H9 (cell line): ENCODE measurements at regions not wholly inside any gene's neighbourhood (a gene's known extent, or its start where the extent isn't known, plus 50 kb on each side); places are given as distances from the start of the nearest gene placed in this dataset.
"Not testable (repeated sequence)": the region's sequence is repeated elsewhere in the genome, so short reads cannot be mapped to it uniquely, and the experiment has no call there.

Source experiments
- DNase-seq: peaks from one replicate; pipeline ENCODE4 v3.0.0-alpha.2; 2017
- H2AFZ ChIP-seq: one replicate; pipeline ENCODE4 v1.6.1; 2013; ENCODE audit warnings: mild to moderate bottlenecking, low read length, control low read depth, moderate library complexity
- H2AK5ac ChIP-seq: 2 replicates; pipeline ENCODE4 v1.6.1; 2013; ENCODE audit warnings: low read length, control low read depth, mixed read lengths; ENCODE audit not compliant: insufficient read length
- H2BK120ac ChIP-seq: one replicate; pipeline ENCODE4 v1.6.1; 2013; ENCODE audit warnings: low read depth, mild to moderate bottlenecking, low read length, control low read depth, inconsistent platforms; ENCODE audit not compliant: poor library complexity, severe bottlenecking
- H2BK12ac ChIP-seq: 2 replicates; pipeline ENCODE4 v1.6.1; 2013; ENCODE audit warnings: low read length, control low read depth, mixed read lengths, low read depth; ENCODE audit not compliant: insufficient read length
- H2BK15ac ChIP-seq: 2 replicates; pipeline ENCODE4 v1.6.1; 2013; ENCODE audit warnings: low read depth, low read length, control low read depth
- H2BK20ac ChIP-seq: one replicate; pipeline ENCODE4 v1.6.1; 2013; ENCODE audit warnings: low read depth, mild to moderate bottlenecking, low read length, control low read depth, inconsistent platforms; ENCODE audit not compliant: poor library complexity, severe bottlenecking
- H2BK5ac ChIP-seq: 2 replicates; pipeline ENCODE4 v1.6.1; 2013; ENCODE audit warnings: low read length, control low read depth, mixed read lengths; ENCODE audit not compliant: insufficient read length
- H3K14ac ChIP-seq: 2 replicates; pipeline ENCODE4 v1.6.1; 2013; ENCODE audit warnings: low read length, control low read depth; ENCODE audit not compliant: insufficient read depth
- H3K18ac ChIP-seq: 2 replicates; pipeline ENCODE4 v1.6.1; 2013; ENCODE audit warnings: low read depth, mild to moderate bottlenecking, mixed read lengths, low read length, control low read depth; ENCODE audit not compliant: insufficient read length
- H3K23ac ChIP-seq: 2 replicates; pipeline ENCODE4 v1.6.1; 2013; ENCODE audit warnings: low read length, control low read depth, mixed read lengths, low read depth; ENCODE audit not compliant: insufficient read length
- H3K23me2 ChIP-seq: 2 replicates; pipeline ENCODE4 v1.6.1; 2013; ENCODE audit warnings: low read depth, mild to moderate bottlenecking, mixed read lengths, low read length, control low read depth; ENCODE audit not compliant: insufficient read length, poor library complexity, severe bottlenecking
- H3K27ac ChIP-seq: 2 replicates; pipeline ENCODE4 v1.5.1; 2013; ENCODE audit warnings: low read length, control low read depth, mixed read lengths, low read depth; ENCODE audit not compliant: insufficient read length
- H3K27me3 ChIP-seq: 2 replicates; pipeline ENCODE4 v1.6.1; 2013; ENCODE audit warnings: low read length, control low read depth, inconsistent platforms; ENCODE audit not compliant: insufficient read depth
- H3K4ac ChIP-seq: 2 replicates; pipeline ENCODE4 v1.6.1; 2013; ENCODE audit warnings: low read depth, mild to moderate bottlenecking, control low read depth, inconsistent platforms, low read length, moderate library complexity
- H3K4me1 ChIP-seq: 2 replicates; pipeline ENCODE4 v1.6.1; 2013; ENCODE audit warnings: low read length, control low read depth, inconsistent platforms; ENCODE audit not compliant: insufficient read depth
- H3K4me2 ChIP-seq: 2 replicates; pipeline ENCODE4 v1.6.1; 2013; ENCODE audit warnings: low read length, control low read depth, mixed read lengths; ENCODE audit not compliant: insufficient read length, insufficient read depth
- H3K56ac ChIP-seq: 2 replicates; pipeline ENCODE4 v1.6.1; 2013; ENCODE audit warnings: low read depth, mild to moderate bottlenecking, mixed read lengths, low read length, control low read depth; ENCODE audit not compliant: insufficient read length
- H3K79me1 ChIP-seq: 2 replicates; pipeline ENCODE4 v1.6.1; 2013; ENCODE audit warnings: low read depth, mild to moderate bottlenecking, moderate library complexity, low read length, control low read depth, inconsistent platforms; ENCODE audit not compliant: insufficient read depth, poor library complexity, severe bottlenecking
- H3K79me2 ChIP-seq: 2 replicates; pipeline ENCODE4 v1.6.1; 2013; ENCODE audit warnings: low read length, control low read depth, inconsistent platforms; ENCODE audit not compliant: insufficient read depth
- H3K9ac ChIP-seq: 2 replicates; pipeline ENCODE4 v1.6.1; 2013; ENCODE audit warnings: low read length, control low read depth, mixed read lengths; ENCODE audit not compliant: insufficient read length; ENCODE audit errors: extremely low read depth
- H3K9me3 ChIP-seq: one replicate; pipeline ENCODE4 v1.6.1; 2013; ENCODE audit warnings: low read depth, low read length, inconsistent platforms; ENCODE audit not compliant: control insufficient read depth
- H3T11ph ChIP-seq: one replicate; pipeline ENCODE4 v1.6.1; 2013; ENCODE audit warnings: mild to moderate bottlenecking, low read length, control low read depth, inconsistent platforms
- H4K20me1 ChIP-seq: one replicate; pipeline ENCODE4 v1.6.1; 2013; ENCODE audit not compliant: control insufficient read depth, insufficient read length, insufficient read depth
- H4K5ac ChIP-seq: 2 replicates; pipeline ENCODE4 v1.6.1; 2013; ENCODE audit warnings: low read depth, mild to moderate bottlenecking, mixed read lengths, low read length, control low read depth; ENCODE audit not compliant: insufficient read length
- H4K8ac ChIP-seq: replicated peaks from 2 replicates; pipeline ENCODE4 v1.6.1; 2013; ENCODE audit warnings: low read length, control low read depth, mixed read lengths, low read depth; ENCODE audit not compliant: insufficient read length
- H4K91ac ChIP-seq: 2 replicates; pipeline ENCODE4 v1.6.1; 2013; ENCODE audit warnings: low read depth, mild to moderate bottlenecking, moderate library complexity, mixed read lengths, low read length, control low read depth; ENCODE audit not compliant: insufficient read length
- H3K27ac Mint-ChIP-seq, 3 experiments: 2 replicates in 2 of 3; 3 replicates in 1 of 3; pipeline ENCODE4 v1.8.0; 2020 to 2021; ENCODE audit warnings: mixed read lengths in 3 of 3, mild to moderate bottlenecking in 1 of 3, moderate library complexity in 1 of 3
- H3K27me3 Mint-ChIP-seq: 2 replicates; pipeline ENCODE4 v1.8.0; 2021; ENCODE audit warnings: low read depth, mild to moderate bottlenecking, moderate library complexity, mixed read lengths
- H3K36me3 Mint-ChIP-seq, 3 experiments: 2 replicates in 2 of 3; 3 replicates in 1 of 3; pipeline ENCODE4 v1.8.0; 2020 to 2021; ENCODE audit warnings: low read depth in 3 of 3, mixed read lengths in 3 of 3; ENCODE audit not compliant: insufficient read depth in 1 of 3
- H3K4me1 Mint-ChIP-seq, 2 experiments: 2 replicates each; pipeline ENCODE4 v1.8.0; 2020; ENCODE audit warnings: mixed read lengths in 2 of 2
- H3K4me3 Mint-ChIP-seq, 2 experiments: 2 replicates in 1 of 2; 3 replicates in 1 of 2; pipeline ENCODE4 v1.8.0; 2020 to 2021; ENCODE audit warnings: mild to moderate bottlenecking in 2 of 2, mixed read lengths in 2 of 2, moderate library complexity in 1 of 2
- H3K9me3 Mint-ChIP-seq, 2 experiments: 2 replicates in 1 of 2; 3 replicates in 1 of 2; pipeline ENCODE4 v1.8.0; 2020; ENCODE audit warnings: mild to moderate bottlenecking in 2 of 2, mixed read lengths in 2 of 2, moderate library complexity in 1 of 2
- WGBS: extraction: QIAGEN DNeasy Blood & Tissue Kit; methylation state at CpG from one replicate; pipeline ENCODE4 v1.1.7; 2013; ENCODE audit warnings: missing lambda C conversion rate, low lambda C conversion rate, mixed read lengths; ENCODE audit not compliant: insufficient read length; ENCODE audit errors: extremely low coverage; 5-methylcytosine and 5-hydroxymethylcytosine counted together

- H2BK12ac ChIP-seq, H2BK20ac ChIP-seq, H3K79me1 ChIP-seq, H3K36me3 Mint-ChIP-seq, H3K4me1 ChIP-seq, H4K20me1 ChIP-seq, H3K27ac Mint-ChIP-seq, H3K9ac ChIP-seq, H3K27ac ChIP-seq, H3K18ac ChIP-seq, H2BK15ac ChIP-seq, H4K8ac ChIP-seq, H3K79me2 ChIP-seq, H3T11ph ChIP-seq, H3K4me1 Mint-ChIP-seq, H2BK5ac ChIP-seq, H3K4me2 ChIP-seq, H3K14ac ChIP-seq, H3K27me3 ChIP-seq, H2AFZ ChIP-seq, H3K4me3 Mint-ChIP-seq, DNase-seq, H4K91ac ChIP-seq, H3K9me3 ChIP-seq, H4K5ac ChIP-seq, H3K4ac ChIP-seq, H3K23ac ChIP-seq, H2AK5ac ChIP-seq, H2BK120ac ChIP-seq, H3K56ac ChIP-seq, H3K23me2 ChIP-seq, H3K27me3 Mint-ChIP-seq: not testable (repeated sequence)
- WGBS, result no CpG with 5 or more reads among the region's 15 CpGs
- H3K9me3 Mint-ChIP-seq, result peaks cover 20 to 26% of the 10 kb centered on the region in 2 experiments
These were observed 53.5 kb upstream of the DUX4 start for GRCh38 chr4:190120111-190120514.
